HG03066 (cell line): ENCODE measurements at regions not wholly inside any gene's neighbourhood (a gene's known extent, or its start where the extent isn't known, plus 50 kb on each side); places are given as distances from the start of the nearest gene placed in this dataset.

ENCODE experiments used
- ATAC-seq: cut with Tn5 transposase; IDR thresholded peaks from one replicate; pipeline ENCODE4 v1.9.1; 2021; ENCODE audit warnings: low read depth; ENCODE audit not compliant: unreplicated experiment

- no peak for ATAC-seq
These were observed 150.1 kb upstream of the ATP2B1 start for GRCh38 chr12:89858718-89859117.

GRCh38 chr12:89857652-89858274 is 149.1 kb upstream of the ATP2B1 start:
- ATAC-seq, result no peak

DNA sequence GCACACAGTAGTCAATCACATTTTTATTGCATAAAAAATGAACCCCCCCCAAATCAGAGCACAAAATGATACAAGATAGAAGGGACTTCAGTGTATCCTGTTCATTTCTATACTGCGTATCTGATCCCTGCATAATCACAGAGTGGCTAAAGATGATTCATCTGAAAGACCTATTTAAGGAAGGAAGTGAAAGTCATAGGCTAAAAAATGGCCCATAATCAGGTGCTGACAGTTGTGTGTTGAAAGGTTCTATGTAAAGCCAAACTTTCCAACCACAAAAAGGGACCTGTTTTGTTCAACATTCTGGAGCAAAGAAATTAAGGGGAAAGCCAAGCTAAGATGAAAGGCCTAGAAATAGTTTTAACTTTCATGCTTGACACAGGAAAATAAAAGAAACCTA is 147.8 kb upstream of the ATP2B1 start:
- peak; percentile 82 for ATAC-seq

- no peak for ATAC-seq
These were observed 140.1 kb upstream of the ATP2B1 start for GRCh38 chr12:89848732-89849131.

GRCh38 chr12:89846473-89847055 is 137.9 kb upstream of the ATP2B1 start:
- no peak for ATAC-seq

- no peak for ATAC-seq
These were observed 137.1 kb upstream of the ATP2B1 start for GRCh38 chr12:89845767-89846166.

- no peak for ATAC-seq
These were observed 136.7 kb upstream of the ATP2B1 start for GRCh38 chr12:89845366-89845765.

GRCh38 chr12:89844539-89844938 is 135.9 kb upstream of the ATP2B1 start:
- no peak for ATAC-seq

DNA sequence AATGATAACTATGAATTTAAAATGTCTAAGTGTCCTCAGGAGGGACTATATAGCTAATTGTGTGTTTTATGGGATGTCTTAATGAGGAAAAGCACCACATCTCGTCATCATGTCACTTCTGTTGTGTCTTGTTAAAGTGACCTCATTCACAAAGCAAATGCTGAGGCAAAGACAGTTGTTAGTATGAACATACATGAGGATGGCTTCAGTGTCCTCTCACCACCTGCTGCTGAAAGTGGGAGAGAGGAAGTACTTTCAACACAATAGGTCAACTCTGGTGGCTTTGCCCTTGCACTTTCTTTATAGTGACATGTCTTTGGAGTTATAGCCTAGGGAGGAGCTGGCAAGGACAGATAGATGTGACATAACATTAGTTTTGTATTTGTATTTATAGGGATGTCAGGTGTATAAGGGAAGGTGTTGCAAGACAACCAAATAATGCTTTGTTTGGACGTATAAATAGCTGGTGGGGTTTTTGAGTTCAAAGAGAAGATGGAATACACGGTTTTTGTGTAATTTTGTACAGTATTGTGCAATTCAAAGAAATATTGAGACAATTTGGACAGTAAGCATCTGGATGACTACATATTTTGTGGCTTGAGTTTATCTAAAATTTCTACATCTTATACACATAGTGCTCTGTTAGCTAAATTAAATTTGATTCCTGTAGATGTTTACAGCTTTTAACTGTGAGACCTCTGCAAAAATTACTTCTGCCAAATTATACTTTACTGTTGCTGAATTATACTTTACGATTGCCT is 131.7 kb upstream of the ATP2B1 start:
- ATAC-seq, result no peak

- no peak for ATAC-seq
These were observed 130.8 kb upstream of the ATP2B1 start for GRCh38 chr12:89839444-89839843.

DNA sequence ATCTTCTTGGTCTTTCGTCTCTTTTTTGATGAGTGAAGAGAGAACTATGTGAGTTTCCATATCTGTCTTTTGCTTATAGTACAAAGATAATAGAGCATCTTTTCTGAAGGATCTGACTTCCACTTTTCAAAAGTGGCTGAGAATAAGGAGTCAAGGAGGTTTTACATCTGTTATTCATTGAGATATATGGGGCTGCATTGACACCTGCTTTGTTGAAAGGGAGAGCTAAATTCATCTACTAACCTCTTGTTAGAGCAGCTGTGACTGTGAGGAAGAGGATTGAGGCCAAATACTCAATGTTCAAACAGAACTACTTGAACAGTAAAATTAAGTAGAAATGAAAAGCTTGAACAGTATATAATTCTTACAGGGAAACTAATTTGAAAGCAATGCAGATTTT is 130.2 kb upstream of the ATP2B1 start:
- ATAC-seq, result no peak

GRCh38 chr12:89836026-89836425 is 127.4 kb upstream of the ATP2B1 start:
- no peak for ATAC-seq

- ATAC-seq, result no peak
These were observed 126.0 kb upstream of the ATP2B1 start for GRCh38 chr12:89834676-89835075.

DNA sequence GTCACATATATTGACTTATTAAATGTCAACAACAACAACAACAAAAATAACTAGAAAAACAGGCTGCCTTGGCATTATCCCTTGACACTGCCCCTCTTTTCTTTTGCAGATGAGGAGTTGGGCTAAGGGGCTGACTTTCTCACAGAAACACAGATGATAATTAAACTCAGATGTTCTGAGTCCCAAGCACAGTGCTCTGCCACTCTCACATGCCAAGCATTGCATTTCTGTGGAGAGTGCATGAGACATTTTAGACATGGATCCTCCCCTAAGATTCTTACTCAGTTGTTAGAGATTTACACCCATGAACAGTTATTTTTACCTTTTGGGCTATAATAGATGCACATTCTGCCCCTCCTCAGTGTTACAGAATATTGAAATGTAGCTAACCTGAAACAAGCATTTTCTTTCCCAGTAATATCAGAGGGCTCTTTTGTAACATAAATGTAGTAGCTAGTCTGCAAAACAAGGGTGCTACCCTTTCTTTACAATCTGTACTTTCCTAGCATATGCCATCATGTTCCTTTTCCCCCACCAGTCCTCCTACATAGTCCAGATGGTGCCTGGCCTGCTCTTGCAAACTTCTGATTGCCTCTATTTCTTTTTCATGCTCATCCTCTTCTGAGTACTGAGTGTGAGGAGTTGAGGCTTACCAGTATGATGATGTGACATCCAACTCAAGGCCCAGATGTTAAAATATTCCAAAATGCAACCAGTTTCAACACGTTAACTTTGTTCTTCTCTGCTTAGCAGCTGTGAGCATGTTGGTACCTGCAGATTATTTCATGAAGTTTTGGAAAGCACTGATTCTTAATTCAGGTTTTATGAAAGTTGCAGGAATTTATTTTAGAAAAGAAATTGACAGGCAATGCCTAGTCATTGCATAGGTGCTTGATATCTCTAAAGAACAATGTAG is 125.0 kb upstream of the ATP2B1 start:
- ATAC-seq, result no peak

GRCh38 chr12:89832336-89832735 is 123.7 kb upstream of the ATP2B1 start:
- no peak for ATAC-seq

DNA sequence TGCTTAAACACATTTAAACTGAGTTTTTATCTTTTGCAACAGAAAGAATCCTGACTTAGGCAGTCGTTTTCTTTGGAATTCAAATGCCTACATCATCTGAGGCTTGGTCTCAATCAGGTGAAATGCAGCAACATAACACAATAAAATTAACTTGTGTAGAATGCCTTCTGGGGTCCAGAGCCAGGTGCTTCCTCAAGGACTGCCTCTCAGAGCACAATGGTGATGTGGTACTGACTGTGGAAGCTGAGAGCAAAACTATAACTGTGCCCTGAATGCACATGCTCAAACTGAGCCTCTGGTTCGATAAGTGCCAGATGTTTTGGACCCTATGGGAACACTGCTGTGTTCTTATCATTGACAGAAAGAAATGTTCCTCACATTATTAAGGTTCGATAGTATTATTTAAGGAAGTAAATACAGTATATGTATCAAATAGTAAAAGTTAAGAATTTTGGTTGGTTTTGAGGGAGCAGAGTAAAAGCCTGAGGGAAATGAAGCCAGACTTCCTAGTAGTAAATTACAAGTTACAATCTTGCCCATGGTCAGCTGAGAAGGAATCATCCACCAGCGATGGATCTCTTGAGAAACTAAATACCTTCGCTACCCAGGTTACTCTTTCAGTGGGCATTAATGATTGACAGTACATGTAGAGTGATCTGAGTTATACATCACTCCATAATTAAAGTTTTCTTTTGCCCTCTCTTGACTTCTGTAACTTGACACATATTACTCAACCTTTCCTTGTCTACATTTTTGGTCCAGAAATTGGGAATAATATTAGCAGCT is 122.9 kb upstream of the ATP2B1 start:
- ATAC-seq, result no peak

DNA sequence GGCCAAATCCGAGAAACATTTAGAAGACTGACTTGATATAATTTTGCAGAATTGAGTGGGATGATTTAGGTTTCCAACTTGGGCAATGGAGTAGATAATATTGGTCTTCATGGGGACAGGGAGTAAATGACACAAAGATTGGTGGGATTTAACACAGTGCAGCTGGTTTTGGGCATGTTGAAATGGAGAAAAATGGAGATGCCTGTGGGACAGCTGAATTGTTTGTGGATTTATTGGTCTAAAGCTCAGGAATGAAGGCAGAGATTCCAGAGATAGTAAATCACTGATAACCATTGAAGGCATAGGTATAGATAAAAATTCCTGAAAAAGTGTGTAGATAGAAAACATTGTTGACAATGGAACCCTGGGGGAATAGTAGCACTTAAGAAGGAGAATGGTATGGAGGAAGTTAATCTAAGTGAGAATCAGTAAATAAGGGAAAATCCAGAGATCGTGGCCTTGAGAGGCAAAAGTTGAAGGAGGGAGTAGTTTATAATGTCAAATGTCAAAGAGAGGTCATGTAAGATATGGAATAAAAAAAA is 120.9 kb upstream of the ATP2B1 start:
- no peak for ATAC-seq

- ATAC-seq, result no peak
These were observed 119.9 kb upstream of the ATP2B1 start for GRCh38 chr12:89828575-89828974.

DNA sequence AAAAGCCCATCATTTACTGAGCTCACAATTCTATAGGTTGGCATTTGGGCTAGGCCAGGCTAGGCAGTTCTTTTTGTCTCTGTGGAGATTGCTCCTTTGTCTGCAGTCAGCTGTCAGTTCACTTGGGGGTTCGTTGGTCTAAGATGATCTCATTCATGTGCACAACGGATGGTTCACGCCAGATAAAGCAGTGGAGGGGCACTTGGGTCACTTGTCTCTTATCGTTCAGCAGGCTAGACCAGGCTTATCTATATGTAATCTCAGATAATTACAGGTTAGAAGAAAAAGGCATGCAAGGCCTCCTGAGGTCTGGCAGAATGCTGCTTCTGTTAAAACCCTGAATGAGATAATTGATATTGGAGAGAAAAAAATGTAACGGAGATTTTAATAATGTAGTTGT is 119.0 kb upstream of the ATP2B1 start:
- ATAC-seq, result no peak

GRCh38 chr12:89826468-89826867 is 117.8 kb upstream of the ATP2B1 start:
- ATAC-seq, result no peak
